PC-9 (cell line): ENCODE measurements at regions not wholly inside any gene's neighbourhood (a gene's known extent, or its start where the extent isn't known, plus 50 kb on each side); places are given as distances from the start of the nearest gene placed in this dataset.

Experiments
- BruUV-seq: library from RNA; stranded (reverse); fragments of 400-500 nt; replicated peaks from 2 replicates; lab custom pipeline; 2021; lab: Mats Ljungman, UMichigan
- CTCF ChIA-PET: fragments of 300-600 bp; sonication (Branson Sonifier 250); formaldehyde crosslinking; loops from one replicate; lab custom pipeline; 2022; ENCODE audit warnings: antibody characterized with exemption; lab: Charles Lee
- POLR2A ChIA-PET: fragments of 300-600 bp; sonication (Branson Sonifier 250); formaldehyde crosslinking; loops from one replicate; lab custom pipeline; 2022; ENCODE audit warnings: antibody characterized with exemption; ENCODE audit not compliant: unreplicated experiment; lab: Charles Lee
- DNase-seq, 2 experiments: peaks; one replicate each; pipeline versions ENCODE4 v3.0.0 to v3.0.0-alpha.2; 2015 to 2022; ENCODE audit warnings: mixed read lengths in 1 of 2
- H2AFZ ChIP-seq: fragments of 200-600 bp; sonication (generic); 2 replicates; pipeline ENCODE4 v1.8.1; 2017; ENCODE audit warnings: antibody characterized with exemption
- H3F3A ChIP-seq: fragments of 200-600 bp; sonication (generic); 2 replicates; pipeline ENCODE4 v1.8.1; 2017; ENCODE audit warnings: antibody characterized with exemption, mild to moderate bottlenecking, low read depth; ENCODE audit not compliant: insufficient read depth
- H3K27ac ChIP-seq: fragments of 200-600 bp; sonication (generic); 2 replicates; pipeline ENCODE4 v1.6.1; 2016; ENCODE audit warnings: mixed run types
- H3K27me3 ChIP-seq: fragments of 200-600 bp; sonication (generic); 2 replicates; pipeline ENCODE4 v1.6.1; 2016; ENCODE audit warnings: low read depth, mixed run types; ENCODE audit not compliant: insufficient read depth
- H3K36me3 ChIP-seq: fragments of 200-600 bp; sonication (generic); 2 replicates; pipeline ENCODE4 v1.6.1; 2016; ENCODE audit warnings: low read depth, mixed run types
- H3K4me1 ChIP-seq: fragments of 200-600 bp; sonication (generic); replicated peaks from 2 replicates; pipeline ENCODE4 v1.6.1; 2016; ENCODE audit warnings: mixed run types; ENCODE audit not compliant: insufficient read depth
- H3K4me2 ChIP-seq: fragments of 200-600 bp; sonication (generic); 2 replicates; pipeline ENCODE4 v1.6.1; 2017; ENCODE audit warnings: mixed run types
- H3K4me3 ChIP-seq: fragments of 200-600 bp; sonication (generic); 2 replicates; pipeline ENCODE4 v1.6.1; 2016; ENCODE audit warnings: mixed run types
- H3K79me2 ChIP-seq: fragments of 200-600 bp; sonication (generic); 2 replicates; pipeline ENCODE4 v1.6.1; 2017; ENCODE audit warnings: low read depth, mixed run types
- H3K9me2 ChIP-seq: fragments of 200-600 bp; sonication (generic); 2 replicates; pipeline ENCODE4 v1.8.1; 2017; ENCODE audit warnings: mild to moderate bottlenecking; ENCODE audit not compliant: insufficient read depth
- H3K9me3 ChIP-seq: fragments of 200-600 bp; sonication (generic); 2 replicates; pipeline ENCODE4 v1.8.1; 2016; ENCODE audit warnings: low read depth; ENCODE audit not compliant: insufficient read depth
- H4K20me1 ChIP-seq: fragments of 200-600 bp; sonication (generic); 2 replicates; pipeline ENCODE4 v1.8.1; 2017; ENCODE audit not compliant: insufficient read depth
- EZH2 ChIP-seq: fragments of 200-600 bp; sonication (generic); IDR thresholded peaks from 2 replicates; pipeline ENCODE4 v1.8.0; 2017; ENCODE audit warnings: antibody characterized with exemption, low read depth
- intact Hi-C: fragments of 100-400 bp; cut with micrococcal nuclease; formaldehyde crosslinking; loops from one replicate; pipeline ENCODE4 v1.10.0; 2022; ENCODE audit not compliant: unreplicated experiment
- TF ChIP-seq, protein P1 (sequence below): fragments of 200-600 bp; sonication (generic); conservative IDR thresholded peaks from 2 replicates; pipeline ENCODE4 v1.6.1; 2017; ENCODE audit warnings: mixed run types, antibody characterized with exemption, mild to moderate bottlenecking, moderate library complexity

DNA sequence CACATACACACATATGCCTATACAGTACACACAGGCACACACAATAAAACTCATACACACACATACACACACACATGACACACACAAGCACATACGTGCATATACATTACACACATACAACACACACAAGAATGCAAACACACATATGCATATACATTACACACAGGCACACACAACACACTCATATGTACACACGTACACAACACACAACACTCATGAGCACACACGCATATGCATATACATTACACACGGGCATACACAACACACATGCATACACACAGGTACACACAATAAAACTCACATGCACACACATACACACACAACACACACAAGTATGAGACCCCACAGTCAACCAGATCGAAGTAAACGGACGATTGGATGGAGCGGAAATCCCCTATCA is 238.2 kb downstream of the ERMARD start:
- H2AFZ ChIP-seq, result no peak overlapping the region
- H3K36me3 ChIP-seq, result no peaks in the 10 kb centered on the region
- H3K4me2 ChIP-seq, result no peak overlapping the region
- BruUV-seq, result no TSS peak
- no peaks in the 10 kb centered on the region for H3F3A ChIP-seq
- no peak for TF ChIP-seq EZH2
- TF ChIP-seq, protein P1, sequence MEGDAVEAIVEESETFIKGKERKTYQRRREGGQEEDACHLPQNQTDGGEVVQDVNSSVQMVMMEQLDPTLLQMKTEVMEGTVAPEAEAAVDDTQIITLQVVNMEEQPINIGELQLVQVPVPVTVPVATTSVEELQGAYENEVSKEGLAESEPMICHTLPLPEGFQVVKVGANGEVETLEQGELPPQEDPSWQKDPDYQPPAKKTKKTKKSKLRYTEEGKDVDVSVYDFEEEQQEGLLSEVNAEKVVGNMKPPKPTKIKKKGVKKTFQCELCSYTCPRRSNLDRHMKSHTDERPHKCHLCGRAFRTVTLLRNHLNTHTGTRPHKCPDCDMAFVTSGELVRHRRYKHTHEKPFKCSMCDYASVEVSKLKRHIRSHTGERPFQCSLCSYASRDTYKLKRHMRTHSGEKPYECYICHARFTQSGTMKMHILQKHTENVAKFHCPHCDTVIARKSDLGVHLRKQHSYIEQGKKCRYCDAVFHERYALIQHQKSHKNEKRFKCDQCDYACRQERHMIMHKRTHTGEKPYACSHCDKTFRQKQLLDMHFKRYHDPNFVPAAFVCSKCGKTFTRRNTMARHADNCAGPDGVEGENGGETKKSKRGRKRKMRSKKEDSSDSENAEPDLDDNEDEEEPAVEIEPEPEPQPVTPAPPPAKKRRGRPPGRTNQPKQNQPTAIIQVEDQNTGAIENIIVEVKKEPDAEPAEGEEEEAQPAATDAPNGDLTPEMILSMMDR, result no peak
- H4K20me1 ChIP-seq, result no peaks in the 10 kb centered on the region
- no peak overlapping the region for H3K27ac ChIP-seq
- POLR2A ChIA-PET, result no interaction called here
- no peak overlapping the region for H3K4me3 ChIP-seq
- H3K9me3 ChIP-seq, result no peaks in the 10 kb centered on the region
- H3K79me2 ChIP-seq, result no peaks in the 10 kb centered on the region
- no peak for DNase-seq
- H3K27me3 ChIP-seq, result peaks cover 83% of the 10 kb centered on the region
- CTCF ChIA-PET, result no interaction called here
- H3K9me2 ChIP-seq, result no peaks in the 10 kb centered on the region
- intact Hi-C loops, result no loop called here
- no peaks in the 10 kb centered on the region for H3K4me1 ChIP-seq

DNA sequence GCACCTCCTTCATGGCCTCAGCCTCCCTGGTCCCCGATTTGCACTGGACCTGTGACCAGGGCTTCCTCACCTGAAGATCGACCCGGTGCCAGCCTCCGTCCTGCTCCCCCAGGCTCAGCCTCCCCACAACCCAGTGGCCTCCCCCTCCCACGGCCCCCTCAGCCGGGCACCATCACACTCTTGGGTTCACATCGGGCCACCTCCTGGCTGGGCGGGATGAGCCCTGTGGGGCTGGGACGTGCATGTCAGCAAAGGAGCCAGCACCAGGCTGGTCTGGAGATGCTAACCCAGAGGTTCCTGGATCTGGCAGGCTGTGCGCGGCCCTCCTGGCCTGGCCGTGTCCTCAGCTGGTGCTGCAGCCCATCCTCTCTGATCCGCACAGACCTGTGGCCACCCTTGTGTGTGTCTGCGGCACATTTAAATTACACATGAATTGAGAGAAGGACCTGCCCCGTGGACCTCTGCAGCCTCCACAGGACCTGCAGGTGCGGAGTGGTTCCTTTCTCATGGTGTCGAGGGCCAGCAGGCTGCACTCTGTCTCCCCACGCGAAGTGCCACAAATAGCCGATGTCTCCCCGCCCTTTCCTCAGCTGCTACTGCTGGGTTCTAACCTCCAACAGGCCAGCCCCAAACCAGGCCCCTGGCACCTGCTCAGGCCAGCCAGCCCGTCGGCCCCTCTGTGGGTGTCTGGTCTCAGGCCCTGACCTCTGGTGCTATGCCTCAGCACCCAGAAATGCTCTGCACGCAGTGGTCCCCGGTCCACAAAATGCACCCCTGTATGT is 237.5 kb downstream of the ERMARD start:
- no TSS peak for BruUV-seq
- Histone ChIP-seq H3K4me1 (no peaks in the 10 kb centered on the region), H3K27ac (no peak overlapping the region), H3K36me3 (no peaks in the 10 kb centered on the region), H3K9me3 (no peaks in the 10 kb centered on the region), H4K20me1 (no peaks in the 10 kb centered on the region), H3K27me3 (peaks cover 82% of the 10 kb centered on the region), H3K4me2 (no peak overlapping the region), H2AFZ (no peak overlapping the region), H3K79me2 (no peaks in the 10 kb centered on the region), H3K4me3 (no peak overlapping the region), H3F3A (no peaks in the 10 kb centered on the region), H3K9me2 (no peaks in the 10 kb centered on the region)
- ChIA-PET CTCF (no interaction called here), POLR2A (no interaction called here)
- DNase-seq, result no peak
- no peak for TF ChIP-seq EZH2
- TF ChIP-seq, protein P1, result no peak
- intact Hi-C loops, result no loop called here

DNA sequence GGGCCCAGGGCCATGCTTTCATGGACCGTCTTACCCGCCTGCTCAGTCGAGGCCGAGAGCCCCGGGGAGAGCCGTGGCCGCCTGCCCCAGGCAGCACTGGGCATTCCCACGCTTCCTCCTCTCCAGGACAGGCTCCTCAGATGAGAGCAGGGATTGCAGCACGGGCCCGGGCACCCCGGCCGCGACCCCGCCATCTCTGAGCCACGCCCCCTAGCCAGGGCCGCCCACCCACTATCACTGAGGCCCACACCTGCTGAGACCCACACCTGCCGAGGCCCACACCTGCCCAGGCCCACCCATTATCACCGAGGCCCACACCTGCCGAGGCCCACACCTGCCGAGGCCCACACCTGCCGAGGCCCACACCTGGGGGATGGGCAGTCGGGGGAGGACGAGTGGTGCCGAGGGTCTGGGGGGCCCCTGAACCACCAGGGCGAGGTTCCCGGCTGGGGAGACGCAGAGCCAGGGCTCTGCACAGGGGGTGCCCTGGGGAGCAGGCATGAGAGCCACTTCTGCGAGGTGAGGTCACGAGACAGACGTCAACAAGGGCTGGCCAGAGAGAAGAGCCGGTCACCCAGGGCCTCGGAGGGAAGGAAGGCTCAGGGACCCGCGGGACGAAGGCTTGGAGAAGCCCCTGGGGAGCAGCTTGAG is 235.6 kb downstream of the ERMARD start:
- TF ChIP-seq EZH2, result no peak
- TF ChIP-seq, protein P1, result no peak
- no peaks in the 10 kb centered on the region for H3K4me1 ChIP-seq
- no peaks in the 10 kb centered on the region for H3K9me3 ChIP-seq
- H3K27me3 ChIP-seq, result peaks cover 82% of the 10 kb centered on the region
- H3K79me2 ChIP-seq, result no peaks in the 10 kb centered on the region
- DNase-seq, result no peak
- no peak overlapping the region for H3K4me2 ChIP-seq
- H3K4me3 ChIP-seq, result no peak overlapping the region
- H4K20me1 ChIP-seq, result no peaks in the 10 kb centered on the region
- CTCF ChIA-PET, result no interaction called here
- H3K27ac ChIP-seq, result no peak overlapping the region
- intact Hi-C loops, result no loop called here
- POLR2A ChIA-PET, result no interaction called here
- no peaks in the 10 kb centered on the region for H3K36me3 ChIP-seq
- no TSS peak for BruUV-seq
- H2AFZ ChIP-seq, result no peak overlapping the region
- H3K9me2 ChIP-seq, result no peaks in the 10 kb centered on the region
- no peaks in the 10 kb centered on the region for H3F3A ChIP-seq
